Endothelial cell of umbilical vein (primary cell): ENCODE measurements at regions not wholly inside any gene's neighbourhood (a gene's known extent, or its start where the extent isn't known, plus 50 kb on each side); places are given as distances from the start of the nearest gene placed in this dataset.

Experiments used
- BruUV-seq: library from RNA; stranded (reverse); fragments of 400-500 nt; replicated peaks from 2 replicates; lab custom pipeline; 2021; lab: Mats Ljungman, UMichigan
- CTCF ChIA-PET: fragments of 300-600, 350-600 bp; sonication (Branson Sonifier 250); formaldehyde crosslinking; loops from one replicate; lab custom pipeline; 2021; ENCODE audit warnings: antibody characterized with exemption, inconsistent platforms; lab: Charles Lee
- POLR2A ChIA-PET: fragments of 300-600, 350-600 bp; sonication (Branson Sonifier 250); formaldehyde crosslinking; loops from one replicate; lab custom pipeline; 2021; ENCODE audit warnings: antibody characterized with exemption, inconsistent platforms; lab: Charles Lee
- DNase-seq: peaks from one replicate; pipeline ENCODE4 v3.0.0-alpha.2; 2011; ENCODE audit warnings: low read depth, low spot score
- FAIRE-seq: peaks from 2 replicates; lab custom pipeline; 2011; peaks lifted over from hg19 to GRCh38; lab: Jason Lieb, UNC
- H2AFZ ChIP-seq: 2 replicates; pipeline ENCODE4 v1.6.0; 2012; ENCODE audit warnings: low read depth, low read length, control low read depth, inconsistent platforms
- H3K27ac ChIP-seq: 2 replicates; pipeline ENCODE4 v1.5.1; 2011; ENCODE audit warnings: low read depth, mild to moderate bottlenecking, control low read depth, low read length, moderate library complexity; ENCODE audit not compliant: insufficient read depth
- H3K27me3 ChIP-seq, 2 experiments: 2 replicates each; pipeline versions ENCODE4 v1.6.0 to v1.6.1; 2011; ENCODE audit warnings: low read length in 2 of 2, mixed read lengths in 1 of 2; ENCODE audit not compliant: control insufficient read depth in 2 of 2, insufficient read depth in 2 of 2
- H3K36me3 ChIP-seq, 2 experiments: 2 replicates in 1 of 2; 3 replicates in 1 of 2; pipeline ENCODE4 v1.5.1; 2011; ENCODE audit warnings: low read length in 2 of 2, mild to moderate bottlenecking in 1 of 2, moderate library complexity in 1 of 2; ENCODE audit not compliant: control insufficient read depth in 2 of 2, insufficient read depth in 2 of 2; ENCODE audit errors: extremely low read depth in 1 of 2
- H3K4me1 ChIP-seq: 3 replicates; pipeline ENCODE4 v1.5.1; 2011; ENCODE audit warnings: mild to moderate bottlenecking, low read length; ENCODE audit not compliant: control insufficient read depth, insufficient read depth; ENCODE audit errors: extremely low read depth
- H3K4me2 ChIP-seq: 2 replicates; pipeline ENCODE4 v1.6.1; 2011; ENCODE audit warnings: low read length, control low read depth, mixed read lengths; ENCODE audit not compliant: insufficient read depth
- H3K4me3 ChIP-seq, 3 experiments: fragments of 200-600 bp in 1 of 3; sonication (generic), shearing (Covaris generic) in 1 of 3; replicated peaks in 1 of 3; 2 replicates each; pipeline ENCODE4 v1.5.1; 2011 to 2016; ENCODE audit warnings: control low read depth in 3 of 3, low read length in 3 of 3, mild to moderate bottlenecking in 2 of 3, inconsistent platforms in 1 of 3, low read depth in 1 of 3, moderate library complexity in 1 of 3; ENCODE audit not compliant: insufficient read depth in 1 of 3
- H3K79me2 ChIP-seq: 2 replicates; pipeline ENCODE4 v1.6.0; 2012; ENCODE audit warnings: low read length, inconsistent platforms; ENCODE audit not compliant: control insufficient read depth, insufficient read depth
- H3K9ac ChIP-seq: replicated peaks from 2 replicates; pipeline ENCODE3; 2011; ENCODE audit warnings: low read length, control low read depth; ENCODE audit not compliant: insufficient read depth; ENCODE audit errors: extremely low read depth
- H3K9me1 ChIP-seq: replicated peaks from 3 replicates; pipeline ENCODE4 v1.6.0; 2011; ENCODE audit warnings: mild to moderate bottlenecking, low read length; ENCODE audit not compliant: control insufficient read depth, insufficient read depth; ENCODE audit errors: extremely low read depth
- H3K9me3 ChIP-seq: replicated peaks from 2 replicates; pipeline ENCODE4 v1.5.1; 2012; ENCODE audit warnings: low read length, inconsistent platforms; ENCODE audit not compliant: control insufficient read depth, insufficient read depth
- H4K20me1 ChIP-seq: replicated peaks from 2 replicates; pipeline ENCODE3; 2011; ENCODE audit warnings: mild to moderate bottlenecking, low read length; ENCODE audit not compliant: control insufficient read depth, insufficient read depth; ENCODE audit errors: extremely low read depth
- CTCF ChIP-seq, 2 donors: IDR thresholded peaks; 1 replicate in 1 of 2; 2 replicates in 1 of 2; pipeline ENCODE4 v1.5.1; 2011; ENCODE audit warnings: low read length in 2 of 2, mild to moderate bottlenecking in 2 of 2, moderate library complexity in 2 of 2, control low read depth in 1 of 2, inconsistent platforms in 1 of 2, low read depth in 1 of 2; ENCODE audit not compliant: insufficient read depth in 1 of 2; ENCODE audit errors: extremely low read depth in 1 of 2
- EZH2 ChIP-seq: IDR thresholded peaks from 2 replicates; pipeline ENCODE4 v1.6.1; 2012; ENCODE audit warnings: borderline replicate concordance, low read depth, mild to moderate bottlenecking, moderate library complexity, low read length, inconsistent platforms; ENCODE audit not compliant: severe bottlenecking
- FOS ChIP-seq: IDR thresholded peaks from 2 replicates; pipeline ENCODE4 v1.6.1; 2011; ENCODE audit warnings: mild to moderate bottlenecking, low read length, moderate library complexity, borderline replicate concordance; ENCODE audit not compliant: insufficient read depth
- GATA2 ChIP-seq: IDR thresholded peaks from 2 replicates; pipeline ENCODE4 v1.7.0; 2011; ENCODE audit warnings: low read depth, mild to moderate bottlenecking, moderate library complexity, mixed read lengths, low read length; ENCODE audit not compliant: insufficient read length, insufficient read depth
- MAX ChIP-seq: IDR thresholded peaks from 2 replicates; pipeline ENCODE4 v1.6.1; 2011; ENCODE audit not compliant: insufficient read depth, insufficient read length
- MYC ChIP-seq: IDR thresholded peaks from one replicate; pipeline ENCODE4 v1.6.1; 2011; ENCODE audit warnings: mild to moderate bottlenecking, low read depth, low read length
- POLR2A ChIP-seq: IDR thresholded peaks from 2 replicates; pipeline ENCODE4 v1.6.1; 2012; ENCODE audit warnings: low read depth, mild to moderate bottlenecking, control low read depth, low read length
- POLR2AphosphoS5 ChIP-seq: IDR thresholded peaks from 2 replicates; pipeline ENCODE4 v1.6.1; 2012; ENCODE audit warnings: low read depth, mild to moderate bottlenecking, control low read depth, low read length, moderate library complexity; ENCODE audit not compliant: insufficient read depth
- dilution Hi-C: fragments of 300-500 bp; cut with MboI; formaldehyde crosslinking; loops from one replicate; pipeline ENCODE4 v1.15.0; 2019; ENCODE audit warnings: low sequenced_read_pairs; ENCODE audit not compliant: extremely low pct_ligation_motif_present
- intact Hi-C: fragments of 100-400 bp; cut with micrococcal nuclease; formaldehyde crosslinking; loops from one replicate; pipeline ENCODE4 v1.10.0; 2022

- H3K4me2 ChIP-seq = no peak overlapping the region
- H3K9me3 ChIP-seq = no peaks in the 10 kb centered on the region
- H3K9me1 ChIP-seq = no peaks in the 10 kb centered on the region
- DNase-seq (no peak), FAIRE-seq (no peak)
- H3K27ac ChIP-seq = no peak overlapping the region
- intact Hi-C loops (no loop called here), dilution Hi-C loops (no loop called here)
- H3K9ac ChIP-seq = no peak overlapping the region
- TF ChIP-seq POLR2AphosphoS5 = no peak
- no peak overlapping the region for H2AFZ ChIP-seq
- no peak overlapping the region for H3K4me3 ChIP-seq
- BruUV-seq = no TSS peak
- ChIA-PET CTCF (interaction anchor here (0.8 kb wide), 1 partner anchor 29 kb away, joined by 3 read pairs; no protein-coding TSS in a partner anchor), POLR2A (no interaction called here)
- H4K20me1 ChIP-seq = no peaks in the 10 kb centered on the region
- no peaks in the 10 kb centered on the region for H3K4me1 ChIP-seq
- no peaks in the 10 kb centered on the region for H3K79me2 ChIP-seq
- no peaks in the 10 kb centered on the region for H3K27me3 ChIP-seq
- no peaks in the 10 kb centered on the region for H3K36me3 ChIP-seq
Observed at GRCh38 chr11:116182356-116182966, 590.3 kb downstream of the BUD13 start.

- Histone ChIP-seq H2AFZ (no peak overlapping the region), H3K4me2 (no peak overlapping the region), H3K4me3 (no peak overlapping the region), H4K20me1 (no peaks in the 10 kb centered on the region), H3K36me3 (no peaks in the 10 kb centered on the region), H3K9me3 (no peaks in the 10 kb centered on the region), H3K79me2 (no peaks in the 10 kb centered on the region), H3K27me3 (no peaks in the 10 kb centered on the region), H3K4me1 (no peaks in the 10 kb centered on the region), H3K9ac (no peak overlapping the region), H3K9me1 (no peaks in the 10 kb centered on the region), H3K27ac (no peak overlapping the region)
- ChIA-PET CTCF (interaction anchor here (0.8 kb wide), 1 partner anchor 31 kb away, joined by 3 read pairs; no protein-coding TSS in a partner anchor), POLR2A (no interaction called here)
- no peak for TF ChIP-seq POLR2A
- TF ChIP-seq MAX = no peak
- TF ChIP-seq MYC = no peak
- no peak for TF ChIP-seq GATA2
- no peak for TF ChIP-seq CTCF (IDR thresholded peaks at IDR 0.05; ENCODE audit: extremely low read depth in 1 of 2, insufficient read depth in 1 of 2, low read depth in 1 of 2, low read length in 2 of 2)
- no peak for TF ChIP-seq EZH2
- no peak for TF ChIP-seq POLR2AphosphoS5
- TF ChIP-seq FOS = no peak
- intact Hi-C loops = no loop called here
- dilution Hi-C loops = no loop called here
- FAIRE-seq = no peak
- no TSS peak for BruUV-seq
- DNase-seq = no peak
Observed at GRCh38 chr11:116180806-116181600, 591.8 kb downstream of the BUD13 start.
